ENCODE measurements at regions not wholly inside any gene's neighbourhood (a gene's known extent, or its start where the extent isn't known, plus 50 kb on each side); places are given as distances from the start of the nearest gene placed in this dataset.

GRCh38 chr16:77668201-77668600 lies 54.1 kb upstream of the NUDT7 start:
- FAIRE-seq: no peak

- no peak for FAIRE-seq
These were observed 53.3 kb upstream of the NUDT7 start for GRCh38 chr16:77669057-77669456.
